ENCODE measurements at regions not wholly inside any gene's neighbourhood (a gene's known extent, or its start where the extent isn't known, plus 50 kb on each side); places are given as distances from the start of the nearest gene placed in this dataset.

DNA sequence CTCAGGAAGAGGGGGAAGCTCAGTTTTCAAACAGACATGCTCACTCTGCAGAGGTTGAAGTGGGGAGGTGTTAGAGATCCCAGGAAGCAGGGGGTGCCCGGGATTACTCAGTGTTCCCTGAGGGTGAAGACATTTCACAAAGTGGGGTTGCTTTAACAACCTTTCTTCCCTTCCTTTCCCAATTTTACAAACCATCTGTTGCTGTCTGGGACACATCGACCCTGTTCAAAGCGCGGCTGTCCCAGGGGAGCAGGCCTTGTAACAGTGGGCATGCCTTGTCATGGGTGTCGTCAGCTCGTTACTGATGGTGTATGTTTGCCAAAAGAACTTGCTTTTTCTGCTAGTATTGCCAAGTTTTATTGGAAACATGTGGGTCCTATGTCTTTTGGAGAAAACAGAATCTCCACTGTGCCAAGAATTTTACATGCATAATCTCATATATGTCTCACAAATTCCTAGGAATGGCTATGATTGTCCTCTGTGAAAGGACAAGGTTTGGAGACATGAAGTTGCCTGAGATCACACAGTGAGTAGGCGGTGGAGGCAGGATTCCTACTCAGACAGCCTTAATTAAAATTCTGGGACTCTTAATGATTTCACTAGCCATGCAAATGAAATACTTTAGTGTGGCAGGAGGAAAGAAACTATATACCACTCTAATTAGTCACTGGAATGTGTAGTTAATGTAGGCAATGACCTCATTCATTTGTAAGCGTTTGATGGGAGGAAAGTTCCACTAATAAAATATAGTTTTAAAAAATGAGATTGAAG, 198.9 kb downstream of the NXNL2 start:
- DNase-seq = peak in 2 of 3 donors; percentile 71 to 79

GRCh38 chr9:88734527-88734926, 199.5 kb downstream of the NXNL2 start:
- no peak for DNase-seq

DNA sequence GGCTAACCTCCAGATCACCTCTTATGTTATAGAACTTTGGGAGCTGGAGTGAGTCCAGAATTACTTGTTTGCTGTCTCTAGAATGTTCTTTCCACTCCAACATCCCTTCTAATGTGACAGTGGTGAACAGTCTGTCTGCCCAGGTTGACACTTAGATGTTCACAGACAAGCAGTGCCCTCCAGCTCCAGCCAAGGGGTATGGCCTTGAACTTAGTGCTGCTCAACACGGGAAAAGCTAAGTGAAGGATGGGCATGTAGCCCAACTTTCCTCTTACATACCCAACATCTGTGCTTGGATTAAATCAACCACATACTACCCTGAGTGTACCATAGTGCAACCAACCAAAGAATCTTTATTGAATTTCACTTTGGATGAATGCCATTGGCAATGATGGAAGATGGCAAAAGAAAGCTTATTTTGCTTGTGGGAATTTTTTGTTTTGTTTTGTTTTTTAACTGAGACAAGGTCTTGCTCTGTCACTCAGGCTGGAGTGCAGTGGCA, 201.2 kb downstream of the NXNL2 start:
- DNase-seq = no peak

DNA sequence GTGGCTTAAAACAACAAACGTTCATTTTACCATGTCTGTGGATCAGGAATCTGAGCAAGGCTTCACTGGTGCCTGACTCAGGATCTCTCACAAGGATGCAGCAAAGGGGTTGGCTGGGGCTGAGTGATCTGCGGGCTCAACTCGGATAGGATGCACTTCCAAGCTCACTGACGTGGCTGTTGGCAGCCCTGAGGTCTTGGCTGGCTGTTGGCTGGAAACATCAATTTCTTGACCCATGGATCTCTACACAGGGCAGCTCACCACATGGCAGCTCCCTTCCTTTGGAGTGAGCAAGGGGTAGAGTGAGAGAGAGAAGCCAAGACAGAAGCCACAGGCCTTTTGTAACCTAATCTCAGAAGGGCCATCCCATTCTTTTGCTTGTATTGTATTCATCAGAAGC, 202.1 kb downstream of the NXNL2 start:
- DNase-seq = no peak

GRCh38 chr9:88737876-88738275, 202.9 kb downstream of the NXNL2 start:
- DNase-seq = peak in 1 of 3 donors; percentile 55

GRCh38 chr9:88738709-88739108, 203.7 kb downstream of the NXNL2 start:
- DNase-seq = peak in 2 of 3 donors; percentile 69 to 78

DNA sequence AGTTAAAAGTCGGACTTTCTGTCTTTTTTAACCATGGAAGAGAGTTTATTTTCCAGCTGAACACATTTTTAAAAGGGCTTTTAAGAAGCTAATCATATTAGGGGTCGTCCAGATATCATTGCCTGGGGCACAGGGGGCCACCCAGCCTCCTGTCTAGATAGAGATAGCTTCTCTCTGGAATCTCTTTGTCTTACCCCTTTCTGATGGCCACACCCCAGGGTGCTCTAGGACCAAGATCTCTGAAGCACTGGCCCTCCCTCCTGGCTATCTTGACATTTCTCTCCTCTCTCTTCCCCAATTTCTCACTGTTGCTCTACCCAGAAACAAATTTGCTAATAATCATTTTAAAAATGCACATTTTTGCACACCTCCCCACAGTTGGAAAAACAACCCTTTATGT, 204.4 kb downstream of the NXNL2 start:
- no peak for DNase-seq

DNA sequence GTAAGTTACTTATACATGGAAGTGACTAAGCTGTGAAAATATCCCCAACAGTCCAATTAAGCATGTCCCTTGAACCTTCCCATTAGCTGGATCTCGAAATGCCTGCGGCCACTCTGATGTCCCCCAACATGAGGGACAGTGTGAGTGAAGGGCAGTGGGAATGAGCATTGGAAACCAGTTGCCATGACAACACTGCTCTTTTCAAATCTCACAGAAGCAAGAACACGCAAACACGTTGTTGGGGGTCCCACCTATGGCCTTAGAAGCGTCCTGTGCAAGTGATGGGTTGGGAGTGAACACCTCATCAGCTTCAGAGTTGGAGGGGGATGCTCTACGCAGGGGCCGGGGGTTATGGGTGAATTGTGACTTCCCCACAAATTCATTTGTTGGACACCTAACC, 205.9 kb downstream of the NXNL2 start:
- DNase-seq = no peak

- no peak for DNase-seq
These were observed 206.4 kb downstream of the NXNL2 start for GRCh38 chr9:88741335-88741734.

- peak; percentile 61 to 77 (median 70) for DNase-seq
These were observed 207.5 kb downstream of the NXNL2 start for GRCh38 chr9:88742483-88742882.

GRCh38 chr9:88742905-88743304, 207.9 kb downstream of the NXNL2 start:
- no peak for DNase-seq

DNA sequence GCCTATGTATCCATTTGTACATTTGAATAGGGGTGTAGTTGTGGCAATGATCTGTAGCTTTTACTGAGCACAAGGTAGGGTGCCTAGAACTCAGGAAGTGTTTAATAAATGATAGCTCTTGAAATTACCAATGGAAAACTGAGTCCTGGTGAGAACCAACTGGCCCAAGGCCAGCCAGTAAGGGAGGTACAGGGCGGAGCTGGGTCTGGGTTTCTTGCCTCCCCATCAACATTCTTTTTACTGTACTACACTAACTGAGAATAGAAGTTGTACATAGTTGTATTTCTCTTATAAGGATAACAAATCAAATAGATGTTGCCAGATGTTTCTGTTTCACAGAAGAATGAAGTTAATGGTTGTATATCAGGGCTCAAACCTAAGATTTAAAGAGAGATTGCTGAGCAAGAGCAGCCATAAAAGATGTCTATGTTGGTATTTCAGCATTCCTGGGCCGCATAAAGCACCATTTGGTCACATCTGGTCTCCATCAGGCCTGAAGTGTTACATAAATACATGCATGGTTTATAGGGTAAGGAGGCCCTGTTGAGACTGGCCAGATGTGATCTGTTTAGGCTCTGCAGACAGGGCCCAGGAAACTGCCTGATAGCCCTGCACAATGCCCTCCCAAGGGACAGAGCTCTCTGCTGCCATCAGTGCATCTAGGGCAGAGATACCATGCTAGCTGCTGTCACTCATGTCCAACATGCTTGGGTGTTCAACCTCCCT, 210.5 kb downstream of the NXNL2 start:
- peak in 2 of 3 donors; percentile 68 to 70 for DNase-seq

GRCh38 chr9:88746029-88746742, 211.2 kb downstream of the NXNL2 start:
- peak in 2 of 3 donors; percentile 73 to 83 for DNase-seq

DNA sequence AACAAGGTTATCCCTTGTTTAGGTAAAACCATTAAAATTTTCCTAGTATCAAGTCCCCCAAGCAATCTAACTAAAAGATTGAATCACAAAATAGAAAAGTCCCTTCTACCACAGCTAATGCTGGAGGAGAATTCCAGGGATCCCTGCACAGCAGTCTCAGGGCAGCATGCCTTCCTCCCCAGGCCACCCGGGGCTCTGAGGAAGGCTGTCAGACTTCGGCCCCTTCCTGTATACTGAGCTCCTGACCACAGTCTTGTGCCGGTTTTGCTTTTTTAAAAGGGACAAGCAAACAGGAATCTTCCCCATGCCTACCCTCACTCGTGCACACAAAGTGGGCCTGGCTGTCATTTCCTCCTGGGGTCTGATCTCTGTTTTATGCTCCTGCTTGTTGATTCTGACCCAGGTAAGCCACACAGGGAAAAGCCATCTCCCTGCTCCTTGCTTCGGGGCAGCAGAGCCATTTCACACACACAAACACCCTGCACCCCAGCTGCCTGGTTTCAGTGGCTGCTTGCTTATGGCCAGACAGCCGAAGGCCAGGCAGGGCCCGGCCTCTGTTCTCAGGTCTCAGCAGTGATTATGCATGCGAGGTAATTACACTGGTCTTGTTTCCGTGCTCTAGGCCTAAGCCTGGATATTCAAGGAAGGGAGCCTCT, 211.9 kb downstream of the NXNL2 start:
- DNase-seq = no peak

- DNase-seq = peak; percentile 69 to 86 (median 85)
These were observed 212.8 kb downstream of the NXNL2 start for GRCh38 chr9:88747768-88748167.

DNA sequence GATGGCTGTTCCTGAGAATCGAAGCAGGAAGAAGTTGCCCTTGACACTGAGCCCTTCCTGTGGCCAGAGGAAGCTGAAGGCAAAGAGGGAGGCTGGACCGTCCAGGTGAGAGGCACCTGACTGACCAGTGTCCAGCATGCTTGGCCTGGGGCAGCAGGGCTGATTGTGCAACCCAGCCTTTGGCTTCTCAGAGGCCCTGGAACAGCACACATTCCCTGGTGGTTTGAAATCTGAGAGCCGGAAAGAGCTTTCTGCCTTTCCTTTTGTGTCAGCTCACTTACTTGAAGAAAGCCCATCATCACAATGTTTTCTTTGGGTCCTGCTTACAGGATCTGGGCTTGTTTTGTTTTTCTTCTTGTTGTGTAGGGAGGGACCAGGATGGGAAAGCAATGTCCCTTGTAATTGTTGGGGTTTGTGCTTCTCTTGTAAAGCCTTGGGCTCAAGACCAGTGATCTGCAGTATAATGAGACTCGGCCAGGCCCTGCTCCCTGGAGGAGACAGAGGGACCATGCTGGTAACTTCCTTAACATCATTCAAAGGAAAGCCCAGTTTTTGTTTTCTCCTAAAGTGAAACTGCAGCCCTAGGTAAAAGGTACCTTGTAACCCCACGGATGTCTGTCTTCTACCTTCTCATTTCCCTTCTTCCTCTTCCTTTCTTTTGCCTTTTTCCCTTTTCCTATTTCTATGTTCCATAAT, 213.7 kb downstream of the NXNL2 start:
- peak in 2 of 3 donors; percentile 51 to 84 for DNase-seq

- DNase-seq = no peak
These were observed 214.4 kb downstream of the NXNL2 start for GRCh38 chr9:88749420-88749819.

- peak in 2 of 3 donors; percentile 63 to 75 for DNase-seq
These were observed 215.9 kb downstream of the NXNL2 start for GRCh38 chr9:88750832-88751360.

GRCh38 chr9:88751781-88752180, 216.8 kb downstream of the NXNL2 start:
- DNase-seq = no peak

DNA sequence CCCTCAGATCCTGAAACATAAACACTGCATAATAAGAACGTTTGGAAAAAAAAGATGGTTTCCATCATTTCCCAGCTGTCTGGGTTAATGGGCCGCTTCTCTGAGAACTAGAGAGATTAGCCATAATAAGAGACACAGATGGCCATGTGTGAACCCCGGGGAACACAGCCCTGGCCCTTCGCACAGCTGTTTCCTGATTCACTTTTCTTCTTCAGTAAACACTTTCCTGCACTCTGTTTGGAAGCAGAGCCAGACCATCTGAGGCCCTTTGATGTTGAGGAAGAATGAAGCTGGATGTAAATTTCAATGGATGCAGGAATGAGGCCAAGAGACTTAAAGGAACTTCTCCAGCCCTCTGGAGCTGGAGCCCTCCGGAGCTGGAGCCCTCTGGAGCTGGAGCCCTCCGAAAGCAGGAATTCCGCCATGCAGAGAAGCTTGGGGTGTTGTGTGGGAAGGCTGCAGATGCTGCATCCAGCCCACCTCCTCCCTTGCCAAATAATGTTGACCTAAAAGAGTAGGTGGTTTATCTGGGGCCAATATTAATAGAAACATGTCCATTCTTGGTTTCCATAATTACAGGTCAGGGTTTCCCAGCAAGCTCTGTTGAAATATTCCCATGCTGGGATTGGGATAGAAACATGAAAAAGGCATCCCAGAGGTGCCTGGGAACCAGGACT, 218.9 kb downstream of the NXNL2 start:
- peak; percentile 74 to 95 (median 86) for DNase-seq

All from muscle of back (tissue), 3 donors.